HL-60 (cell line): ENCODE measurements at regions not wholly inside any gene's neighbourhood (a gene's known extent, or its start where the extent isn't known, plus 50 kb on each side); places are given as distances from the start of the nearest gene placed in this dataset.

Experiments
- DNase-seq, 2 experiments: peaks; one replicate each; pipeline ENCODE4 v3.0.0-alpha.2; 2010 to 2020; ENCODE audit warnings: low read depth in 1 of 2, low spot score in 1 of 2
- H3K27ac ChIP-seq: fragments of 250-450 bp; sonication (Bioruptor Pico); replicated peaks from 2 replicates; pipeline ENCODE4 v1.5.1; 2020; ENCODE audit warnings: mild to moderate bottlenecking, moderate library complexity
- H3K27me3 ChIP-seq: fragments of 250-450 bp; sonication (Bioruptor Pico); 2 replicates; pipeline ENCODE4 v1.5.1; 2021; ENCODE audit warnings: mild to moderate bottlenecking, moderate library complexity; ENCODE audit not compliant: insufficient read depth, poor library complexity, severe bottlenecking
- H3K4me3 ChIP-seq: replicated peaks from 2 replicates; pipeline ENCODE4 v1.5.1; 2011; ENCODE audit warnings: mild to moderate bottlenecking, control low read depth, low read length; ENCODE audit not compliant: insufficient read depth
- CTCF ChIP-seq: IDR thresholded peaks from one replicate; pipeline ENCODE4 v1.5.1; 2011; ENCODE audit warnings: low read length, control low read depth, inconsistent platforms; ENCODE audit not compliant: insufficient read depth
- GABPA ChIP-seq: IDR thresholded peaks from 2 replicates; pipeline ENCODE4 v1.6.1; 2012; ENCODE audit warnings: low read depth
- POLR2AphosphoS5 ChIP-seq: IDR thresholded peaks from 2 replicates; pipeline ENCODE4 v1.6.1; 2012; ENCODE audit warnings: low read depth
- REST ChIP-seq: IDR thresholded peaks from 2 replicates; pipeline ENCODE4 v1.6.1; 2012; ENCODE audit warnings: low read depth; ENCODE audit not compliant: insufficient replicate concordance
- SPI1 ChIP-seq: IDR thresholded peaks from 2 replicates; pipeline ENCODE4 v1.6.1; 2012; ENCODE audit warnings: low read depth, mild to moderate bottlenecking, borderline replicate concordance

GRCh38 chr6:167745670-167746389 lies 80.9 kb upstream of the AFDN start:
- Histone ChIP-seq H3K27me3 (no peaks in the 10 kb centered on the region), H3K4me3 (no peak overlapping the region), H3K27ac (no peak overlapping the region)
- DNase-seq, result no peak
- TF ChIP-seq REST (no peak), SPI1 (no peak), CTCF (no peak), GABPA (no peak), POLR2AphosphoS5 (no peak)

- Histone ChIP-seq H3K27me3 (no peaks in the 10 kb centered on the region), H3K27ac (no peak overlapping the region), H3K4me3 (no peak overlapping the region)
- no peak for DNase-seq
- TF ChIP-seq GABPA, result no peak
- TF ChIP-seq REST, result no peak
- TF ChIP-seq CTCF, result no peak
- TF ChIP-seq SPI1, result no peak
- no peak for TF ChIP-seq POLR2AphosphoS5
These were observed 80.3 kb upstream of the AFDN start for GRCh38 chr6:167746390-167746907.

GRCh38 chr6:167746975-167747374 lies 79.7 kb upstream of the AFDN start:
- Histone ChIP-seq H3K27ac (no peak overlapping the region), H3K27me3 (no peaks in the 10 kb centered on the region), H3K4me3 (no peak overlapping the region)
- TF ChIP-seq POLR2AphosphoS5 (no peak), REST (no peak), GABPA (no peak), SPI1 (no peak), CTCF (no peak)
- no peak for DNase-seq
